Kidney (tissue), 13 donors: ENCODE measurements at regions not wholly inside any gene's neighbourhood (a gene's known extent, or its start where the extent isn't known, plus 50 kb on each side); places are given as distances from the start of the nearest gene placed in this dataset.

Source experiments
- DNase-seq, 5 donors: peaks; one replicate each; pipeline ENCODE4 v3.0.0-alpha.2; 2013 to 2020
- FAIRE-seq: peaks from 2 replicates; lab custom pipeline; 2012; peaks lifted over from hg19 to GRCh38; lab: Jason Lieb, UNC
- H3K27ac ChIP-seq, 2 donors: one replicate each; pipeline ENCODE4 v1.7.0; 2013; ENCODE audit warnings: low read depth in 2 of 2, low read length in 2 of 2, inconsistent platforms in 1 of 2
- H3K27me3 ChIP-seq: one replicate; pipeline ENCODE4 v1.7.1; 2013; ENCODE audit warnings: low read length, inconsistent platforms; ENCODE audit not compliant: control insufficient read depth, insufficient read depth
- H3K36me3 ChIP-seq, 3 donors: one replicate each; pipeline versions ENCODE4 v1.7.0 to v1.7.1; 2013; ENCODE audit warnings: low read length in 3 of 3, control low read depth in 1 of 3, inconsistent platforms in 1 of 3; ENCODE audit not compliant: insufficient read depth in 3 of 3, control insufficient read depth in 2 of 3
- H3K4me1 ChIP-seq, 3 donors: one replicate each; pipeline versions ENCODE4 v1.7.0 to v1.7.1; 2013; ENCODE audit warnings: low read length in 3 of 3, inconsistent platforms in 1 of 3, low read depth in 1 of 3; ENCODE audit not compliant: control insufficient read depth in 2 of 3, insufficient read depth in 2 of 3
- H3K4me3 ChIP-seq, 3 donors: one replicate each; pipeline versions ENCODE4 v1.7.0 to v1.8.1; 2013; ENCODE audit warnings: low read length in 3 of 3, control low read depth in 1 of 3, inconsistent platforms in 1 of 3
- H3K9ac ChIP-seq, 3 donors: one replicate each; pipeline versions ENCODE4 v1.7.0 to v1.7.1; 2013; ENCODE audit warnings: low read length in 3 of 3, control low read depth in 1 of 3, inconsistent platforms in 1 of 3
- H3K9me3 ChIP-seq, 3 donors: one replicate each; pipeline versions ENCODE4 v1.7.0 to v1.7.1; 2013; ENCODE audit warnings: low read length in 3 of 3, control low read depth in 1 of 3, inconsistent platforms in 1 of 3; ENCODE audit not compliant: control insufficient read depth in 2 of 3, insufficient read depth in 1 of 3
- intact Hi-C: fragments of 100-400 bp; cut with DNase I; formaldehyde crosslinking; loops from one replicate; pipeline ENCODE4 v1.11.1; 2022
- TF ChIP-seq, protein P1 (sequence below): IDR thresholded peaks from 3 replicates; pipeline ENCODE4 v1.5.1; 2012; ENCODE audit warnings: mild to moderate bottlenecking, moderate library complexity, borderline replicate concordance; ENCODE audit not compliant: insufficient read depth; ENCODE audit errors: extremely low read depth
- donor health status: control.
- donor health status: control.
- donor health status: control.
- donor health status: control.
- donor health status: control.
- donor health status: DM: yes; HTN: yes; CAD: no.
- donor health status: Normal renal cell carcinoma (clear cell type).

DNA sequence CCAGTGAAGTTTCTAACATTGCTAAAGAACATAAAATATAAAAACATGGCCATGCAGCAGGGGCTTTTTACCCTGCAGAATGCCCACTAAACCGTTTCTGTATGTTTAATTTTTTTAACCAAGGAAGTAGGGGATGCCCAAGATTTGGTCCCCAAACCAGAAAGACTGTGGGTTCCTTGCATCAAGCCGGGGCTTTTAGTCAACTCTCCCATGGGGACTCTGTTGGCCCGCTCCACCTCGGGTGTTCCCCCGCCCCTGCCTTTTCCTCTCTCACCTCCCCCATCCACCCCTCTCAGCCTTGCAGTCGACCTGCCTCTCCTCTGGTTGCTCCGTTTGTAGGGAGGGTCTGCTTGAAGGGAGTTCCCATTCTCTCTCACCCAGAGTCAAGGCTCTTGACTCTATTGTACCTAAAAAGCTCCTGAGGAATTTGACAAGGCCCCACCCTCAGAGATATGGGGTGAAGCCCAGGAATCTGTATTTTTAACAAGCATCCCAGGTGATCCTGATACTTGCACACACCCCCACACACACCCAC lies 117.5 kb downstream of the TOMM20 start:
- Histone ChIP-seq H3K36me3 (no peaks in the 10 kb centered on the region), H3K9ac (no peak overlapping the region), H3K4me3 (no peak overlapping the region), H3K27ac (no peak overlapping the region), H3K4me1 (peaks cover 0 to 7% (median 0%) of the 10 kb centered on the region in 3 donors), H3K9me3 (no peaks in the 10 kb centered on the region), H3K27me3 (no peaks in the 10 kb centered on the region)
- no peak for DNase-seq
- no peak for FAIRE-seq
- intact Hi-C loops: no loop called here
- TF ChIP-seq, protein P1, sequence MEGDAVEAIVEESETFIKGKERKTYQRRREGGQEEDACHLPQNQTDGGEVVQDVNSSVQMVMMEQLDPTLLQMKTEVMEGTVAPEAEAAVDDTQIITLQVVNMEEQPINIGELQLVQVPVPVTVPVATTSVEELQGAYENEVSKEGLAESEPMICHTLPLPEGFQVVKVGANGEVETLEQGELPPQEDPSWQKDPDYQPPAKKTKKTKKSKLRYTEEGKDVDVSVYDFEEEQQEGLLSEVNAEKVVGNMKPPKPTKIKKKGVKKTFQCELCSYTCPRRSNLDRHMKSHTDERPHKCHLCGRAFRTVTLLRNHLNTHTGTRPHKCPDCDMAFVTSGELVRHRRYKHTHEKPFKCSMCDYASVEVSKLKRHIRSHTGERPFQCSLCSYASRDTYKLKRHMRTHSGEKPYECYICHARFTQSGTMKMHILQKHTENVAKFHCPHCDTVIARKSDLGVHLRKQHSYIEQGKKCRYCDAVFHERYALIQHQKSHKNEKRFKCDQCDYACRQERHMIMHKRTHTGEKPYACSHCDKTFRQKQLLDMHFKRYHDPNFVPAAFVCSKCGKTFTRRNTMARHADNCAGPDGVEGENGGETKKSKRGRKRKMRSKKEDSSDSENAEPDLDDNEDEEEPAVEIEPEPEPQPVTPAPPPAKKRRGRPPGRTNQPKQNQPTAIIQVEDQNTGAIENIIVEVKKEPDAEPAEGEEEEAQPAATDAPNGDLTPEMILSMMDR: no peak

DNA sequence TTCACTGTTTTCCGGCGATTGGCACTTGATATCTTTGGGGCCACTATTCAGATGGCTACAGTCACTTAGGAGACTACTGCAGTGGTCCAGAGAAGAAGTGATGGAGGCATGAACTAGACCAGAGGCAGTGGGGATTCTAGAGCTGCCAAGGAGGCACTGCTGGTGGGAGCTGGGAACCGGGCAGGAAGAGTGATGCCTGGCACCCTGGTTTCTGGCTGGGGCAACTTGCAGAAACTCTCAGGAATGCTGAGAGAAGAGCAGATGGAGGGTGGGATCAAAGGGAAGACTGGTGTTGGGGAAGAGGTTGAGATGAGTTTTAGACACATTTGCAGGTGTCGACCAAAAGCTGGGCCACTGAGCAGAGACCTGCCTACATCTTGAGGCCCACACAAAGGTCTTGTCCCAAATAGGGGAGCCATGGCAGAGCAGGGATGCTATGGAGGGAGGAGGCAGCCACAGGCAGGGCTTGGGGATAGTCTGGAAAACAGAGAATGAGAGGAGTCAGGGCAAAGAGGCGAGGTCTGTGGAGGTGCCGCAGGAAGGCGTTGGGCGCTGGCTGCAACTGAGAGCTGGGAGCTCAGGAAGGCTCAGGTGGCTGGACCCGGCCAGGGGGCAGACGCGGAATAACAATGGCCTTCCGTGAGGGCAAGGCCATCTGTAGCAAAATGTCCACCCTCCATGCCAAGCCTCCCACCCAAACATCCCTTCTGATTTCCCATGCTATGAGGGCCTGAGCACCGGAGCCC lies 118.9 kb downstream of the TOMM20 start:
- Histone ChIP-seq H3K9ac (no peak overlapping the region), H3K4me1 (peaks cover 0 to 7% (median 0%) of the 10 kb centered on the region in 3 donors), H3K9me3 (no peaks in the 10 kb centered on the region), H3K4me3 (no peak overlapping the region), H3K27me3 (no peaks in the 10 kb centered on the region), H3K27ac (no peak overlapping the region), H3K36me3 (no peaks in the 10 kb centered on the region)
- FAIRE-seq (no peak), DNase-seq (no peak)
- intact Hi-C loops: no loop called here
- TF ChIP-seq, protein P1: no peak

DNA sequence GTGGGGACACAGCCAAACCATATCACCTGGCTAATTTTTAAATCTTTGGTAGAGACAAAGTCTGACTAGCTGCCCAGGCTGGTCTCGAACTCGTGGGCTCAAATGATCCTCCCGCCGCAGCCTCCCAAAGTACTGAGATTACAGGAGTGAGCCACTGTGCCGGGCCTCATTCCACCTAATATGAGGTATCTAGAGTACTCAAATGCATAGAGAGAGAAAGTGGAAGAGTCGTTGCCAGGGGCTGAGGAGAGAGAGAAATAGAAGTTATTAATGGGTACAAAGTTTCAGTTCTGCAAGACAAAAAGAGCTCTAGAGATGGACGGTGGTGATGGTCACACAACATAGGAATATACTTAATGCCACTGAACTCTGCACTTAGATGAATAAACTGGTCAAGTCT lies 119.6 kb downstream of the TOMM20 start:
- Histone ChIP-seq H3K27ac (no peak overlapping the region), H3K36me3 (no peaks in the 10 kb centered on the region), H3K27me3 (no peaks in the 10 kb centered on the region), H3K9ac (no peak overlapping the region), H3K4me3 (no peak overlapping the region), H3K9me3 (no peaks in the 10 kb centered on the region), H3K4me1 (peaks cover 0 to 7% (median 0%) of the 10 kb centered on the region in 3 donors)
- TF ChIP-seq, protein P1: no peak
- no peak for FAIRE-seq
- intact Hi-C loops: no loop called here
- DNase-seq: no peak
